ENCODE measurements at regions not wholly inside any gene's neighbourhood (a gene's known extent, or its start where the extent isn't known, plus 50 kb on each side); places are given as distances from the start of the nearest gene placed in this dataset.
"Not testable (repeated sequence)": the region's sequence is repeated elsewhere in the genome, so short reads cannot be mapped to it uniquely, and the experiment has no call there.

DNA sequence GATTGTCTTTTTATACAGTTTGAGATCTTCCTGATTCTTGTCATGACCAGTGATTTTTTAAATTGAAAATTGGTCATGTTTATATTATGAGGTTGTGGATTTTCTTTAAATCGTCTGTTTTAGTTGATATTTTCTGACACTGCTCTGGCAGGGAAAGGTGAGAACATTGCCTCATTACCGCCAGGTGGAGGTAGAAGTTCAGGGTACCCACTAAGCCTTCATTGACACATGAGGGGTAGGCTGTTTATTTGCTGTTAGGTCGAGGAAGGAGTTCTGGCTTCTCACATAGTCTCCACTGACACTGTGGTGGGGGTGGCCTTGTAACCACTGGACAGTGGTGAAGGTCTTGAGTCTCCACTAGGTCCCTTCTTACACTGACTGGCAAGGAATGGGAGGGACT lies 117.6 kb upstream of the GPR101 start:
- H3K27ac Mint-ChIP-seq: no peak overlapping the region
- DNase-seq: no peak
- H3K4me3 Mint-ChIP-seq: no peak overlapping the region
- H3K4me1 ChIP-seq (ENCODE audit: control insufficient read depth in 2 of 2, insufficient read depth in 2 of 2, low read length in 2 of 2): no peaks in the 10 kb centered on the region
- ATAC-seq: no peak
- H3K36me3 Mint-ChIP-seq: no peaks in the 10 kb centered on the region
- CTCF ChIA-PET: no interaction called here
- POLR2A ChIA-PET: no interaction called here
- no peaks in the 10 kb centered on the region for H3K27me3 ChIP-seq (ENCODE audit: control insufficient read depth in 2 of 2, insufficient read depth in 2 of 2, low read length in 2 of 2)
- H3K27me3 Mint-ChIP-seq: peaks cover 10 to 22% (median 19%) of the 10 kb centered on the region in 5 donors
- H3K36me3 ChIP-seq (ENCODE audit: control insufficient read depth in 2 of 3, insufficient read depth in 3 of 3, low read length in 3 of 3): no peaks in the 10 kb centered on the region
- peaks cover 0 to 2% (median 0%) of the 10 kb centered on the region in 11 donors for H3K9me3 Mint-ChIP-seq
- H3K4me3 ChIP-seq (ENCODE audit: low read length): no peak overlapping the region
- intact Hi-C loops (cut with micrococcal nuclease): no loop called here
- H3K9me3 ChIP-seq (ENCODE audit: control insufficient read depth in 2 of 3, low read length in 3 of 3): no peaks in the 10 kb centered on the region
- no peak overlapping the region for H3K27ac ChIP-seq (ENCODE audit: low read depth, low read length)
- H3K4me1 Mint-ChIP-seq: no peaks in the 10 kb centered on the region

DNA sequence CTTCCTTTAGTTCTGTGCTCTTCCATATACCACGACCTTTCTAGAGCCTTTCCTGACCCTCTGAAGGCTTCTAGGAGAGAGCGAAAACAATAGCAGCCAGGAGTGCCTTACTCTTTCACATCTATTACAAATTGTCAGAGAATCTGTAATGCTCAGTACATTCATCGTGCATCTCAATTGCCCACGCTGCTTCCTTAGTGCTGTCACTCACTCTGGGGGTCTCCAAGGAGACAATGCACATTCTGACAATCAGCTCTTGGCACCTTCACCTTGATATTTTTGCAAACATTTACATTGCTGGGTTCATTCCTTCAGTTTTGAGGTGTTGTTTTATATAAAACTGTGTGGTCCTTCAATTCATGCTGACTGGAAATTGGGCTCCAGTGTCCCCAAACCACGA lies 110.1 kb upstream of the GPR101 start:
- Mint-ChIP-seq H3K27me3 (peaks cover 0 to 9% (median 2%) of the 10 kb centered on the region in 5 donors), H3K4me3 (no peak overlapping the region), H3K27ac (no peak overlapping the region), H3K4me1 (peaks cover 0 to 2% (median 0%) of the 10 kb centered on the region in 7 donors), H3K36me3 (no peaks in the 10 kb centered on the region), H3K9me3 (peaks cover 0 to 4% (median 0%) of the 10 kb centered on the region in 11 donors)
- H3K27me3 ChIP-seq (ENCODE audit: control insufficient read depth in 2 of 2, insufficient read depth in 2 of 2, low read length in 2 of 2): no peaks in the 10 kb centered on the region
- no peaks in the 10 kb centered on the region for H3K4me1 ChIP-seq (ENCODE audit: control insufficient read depth in 2 of 2, insufficient read depth in 2 of 2, low read length in 2 of 2)
- ATAC-seq (no peak), DNase-seq (no peak)
- no peaks in the 10 kb centered on the region for H3K9me3 ChIP-seq (ENCODE audit: control insufficient read depth in 2 of 3, low read length in 3 of 3)
- H3K4me3 ChIP-seq (ENCODE audit: low read length): no peak overlapping the region
- CTCF ChIA-PET: no interaction called here
- no peak overlapping the region for H3K27ac ChIP-seq (ENCODE audit: low read depth, low read length)
- no peaks in the 10 kb centered on the region for H3K36me3 ChIP-seq (ENCODE audit: control insufficient read depth in 2 of 3, insufficient read depth in 3 of 3, low read length in 3 of 3)
- intact Hi-C loops (cut with micrococcal nuclease): no loop called here
- POLR2A ChIA-PET: no interaction called here

DNA sequence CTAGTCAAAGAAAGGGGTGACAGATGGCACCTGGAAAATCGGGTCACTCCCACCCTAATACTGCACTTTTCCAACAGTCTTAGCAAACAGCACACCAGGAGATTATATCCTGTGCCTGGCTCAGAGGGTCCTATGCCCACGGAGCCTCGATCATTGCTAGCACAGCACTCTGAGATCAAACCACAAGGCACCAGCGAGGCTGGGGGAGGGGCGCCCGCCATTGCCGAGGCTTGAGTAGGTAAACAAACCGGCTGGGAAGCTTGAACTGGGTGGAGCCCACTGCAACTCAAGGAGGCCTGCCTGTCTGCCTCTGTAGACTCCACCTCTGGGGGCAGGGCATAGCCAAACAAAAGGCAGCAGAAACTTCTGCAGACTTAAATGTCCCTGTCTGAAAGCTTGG lies 88.9 kb upstream of the GPR101 start:
- H3K4me3 ChIP-seq (ENCODE audit: low read length); ATAC-seq; H3K27me3 Mint-ChIP-seq; CTCF ChIA-PET; H3K36me3 Mint-ChIP-seq; DNase-seq; H3K27ac ChIP-seq (ENCODE audit: low read depth, low read length); H3K9me3 ChIP-seq (ENCODE audit: control insufficient read depth in 2 of 3, low read length in 3 of 3); H3K36me3 ChIP-seq (ENCODE audit: control insufficient read depth in 2 of 3, insufficient read depth in 3 of 3, low read length in 3 of 3); H3K27ac Mint-ChIP-seq; H3K4me1 Mint-ChIP-seq; H3K27me3 ChIP-seq (ENCODE audit: control insufficient read depth in 2 of 2, insufficient read depth in 2 of 2, low read length in 2 of 2); H3K4me1 ChIP-seq (ENCODE audit: control insufficient read depth in 2 of 2, insufficient read depth in 2 of 2, low read length in 2 of 2); intact Hi-C loops (cut with micrococcal nuclease); H3K4me3 Mint-ChIP-seq: not testable (repeated sequence)
- POLR2A ChIA-PET: interaction anchor here (0.6 kb wide), 1 partner anchor 9 kb away, joined by 4 read pairs; no protein-coding TSS in a partner anchor
- H3K9me3 Mint-ChIP-seq: peaks cover 0 to 20% (median 5%) of the 10 kb centered on the region in 11 donors

DNA sequence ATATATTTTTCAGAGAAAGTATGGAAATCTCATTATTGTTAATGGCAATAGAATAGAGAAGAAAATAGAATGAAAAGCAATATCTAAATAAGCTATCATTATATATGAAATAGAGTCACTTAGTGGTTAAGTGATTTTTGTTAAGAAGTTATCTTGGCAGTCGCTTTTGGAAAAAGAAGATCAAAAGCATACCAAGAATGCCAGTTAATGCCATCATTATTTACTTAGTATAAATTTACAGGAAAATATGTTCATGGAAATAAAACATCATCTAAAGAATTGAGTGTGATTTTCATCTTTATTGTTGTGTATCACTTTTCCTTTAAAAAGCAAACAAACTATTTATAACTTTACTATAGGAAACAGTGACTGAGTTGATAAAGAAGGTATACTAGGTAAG lies 85.3 kb upstream of the GPR101 start:
- H3K4me3 Mint-ChIP-seq: no peak overlapping the region
- H3K4me1 Mint-ChIP-seq: no peaks in the 10 kb centered on the region
- H3K9me3 ChIP-seq (ENCODE audit: control insufficient read depth in 2 of 3, low read length in 3 of 3): no peaks in the 10 kb centered on the region
- POLR2A ChIA-PET: no interaction called here
- no peaks in the 10 kb centered on the region for H3K4me1 ChIP-seq (ENCODE audit: control insufficient read depth in 2 of 2, insufficient read depth in 2 of 2, low read length in 2 of 2)
- peaks cover 3 to 21% (median 8%) of the 10 kb centered on the region in 5 donors for H3K27me3 Mint-ChIP-seq
- no peak overlapping the region for H3K4me3 ChIP-seq (ENCODE audit: low read length)
- H3K9me3 Mint-ChIP-seq: peaks cover 0 to 9% (median 2%) of the 10 kb centered on the region in 11 donors
- H3K27ac Mint-ChIP-seq: no peak overlapping the region
- H3K27me3 ChIP-seq (ENCODE audit: control insufficient read depth in 2 of 2, insufficient read depth in 2 of 2, low read length in 2 of 2): no peaks in the 10 kb centered on the region
- ATAC-seq (no peak), DNase-seq (no peak)
- no peaks in the 10 kb centered on the region for H3K36me3 Mint-ChIP-seq
- H3K36me3 ChIP-seq (ENCODE audit: control insufficient read depth in 2 of 3, insufficient read depth in 3 of 3, low read length in 3 of 3): no peaks in the 10 kb centered on the region
- intact Hi-C loops (cut with micrococcal nuclease): no loop called here
- no peak overlapping the region for H3K27ac ChIP-seq (ENCODE audit: low read depth, low read length)
- CTCF ChIA-PET: no interaction called here

DNA sequence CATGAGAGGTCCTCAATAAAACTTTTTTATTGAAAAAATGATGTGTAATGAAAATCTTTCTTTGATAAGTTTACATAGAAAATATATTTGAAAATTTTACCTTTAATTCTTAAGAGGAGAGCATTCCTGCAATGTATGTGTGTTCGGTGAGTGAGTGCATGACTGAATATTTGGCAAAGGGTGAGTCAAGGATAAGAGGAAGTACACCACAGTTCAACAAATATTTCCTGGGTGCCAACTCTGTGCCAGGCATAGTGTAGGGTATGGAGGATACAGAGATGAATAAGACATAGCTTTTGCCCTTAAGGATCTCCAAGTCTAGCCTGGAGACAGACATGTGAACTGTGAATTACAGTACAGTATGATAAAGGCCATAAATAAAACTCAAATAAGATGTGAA lies 84.7 kb upstream of the GPR101 start:
- H3K27ac ChIP-seq (ENCODE audit: low read depth, low read length): no peak overlapping the region
- H3K4me3 ChIP-seq (ENCODE audit: low read length): no peak overlapping the region
- H3K27me3 Mint-ChIP-seq: peaks cover 3 to 21% (median 8%) of the 10 kb centered on the region in 5 donors
- intact Hi-C loops (cut with micrococcal nuclease): no loop called here
- no peaks in the 10 kb centered on the region for H3K36me3 ChIP-seq (ENCODE audit: control insufficient read depth in 2 of 3, insufficient read depth in 3 of 3, low read length in 3 of 3)
- no peak overlapping the region for H3K4me3 Mint-ChIP-seq
- ATAC-seq (no peak), DNase-seq (no peak)
- H3K9me3 Mint-ChIP-seq: peaks cover 0 to 9% (median under 1%) of the 10 kb centered on the region in 11 donors
- CTCF ChIA-PET: no interaction called here
- H3K4me1 Mint-ChIP-seq: no peaks in the 10 kb centered on the region
- H3K36me3 Mint-ChIP-seq: no peaks in the 10 kb centered on the region
- no peaks in the 10 kb centered on the region for H3K9me3 ChIP-seq (ENCODE audit: control insufficient read depth in 2 of 3, low read length in 3 of 3)
- POLR2A ChIA-PET: no interaction called here
- no peak overlapping the region for H3K27ac Mint-ChIP-seq
- no peaks in the 10 kb centered on the region for H3K27me3 ChIP-seq (ENCODE audit: control insufficient read depth in 2 of 2, insufficient read depth in 2 of 2, low read length in 2 of 2)
- no peaks in the 10 kb centered on the region for H3K4me1 ChIP-seq (ENCODE audit: control insufficient read depth in 2 of 2, insufficient read depth in 2 of 2, low read length in 2 of 2)

DNA sequence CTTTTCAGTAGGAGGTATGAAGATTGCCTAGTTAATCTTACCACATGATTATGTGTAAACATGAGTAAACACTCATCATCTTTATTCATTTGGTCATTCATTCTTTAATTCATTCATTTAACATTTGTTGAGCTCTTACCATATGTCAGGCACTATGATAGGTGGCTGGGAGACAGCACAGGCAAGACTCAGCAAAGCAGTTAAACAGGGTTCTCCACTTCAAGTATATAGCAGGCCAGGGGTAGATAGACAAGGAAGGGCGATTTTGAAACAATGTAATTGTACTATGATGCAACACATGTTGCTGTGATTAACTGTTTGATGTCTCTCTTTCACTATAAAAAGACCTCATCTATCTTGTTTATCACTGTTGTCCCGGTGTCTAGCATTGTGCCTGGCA lies 84.3 kb upstream of the GPR101 start:
- intact Hi-C loops (cut with micrococcal nuclease): no loop called here
- Histone ChIP-seq H3K9me3 (ENCODE audit: control insufficient read depth in 2 of 3, low read length in 3 of 3) (no peaks in the 10 kb centered on the region), H3K4me3 (ENCODE audit: low read length) (no peak overlapping the region), H3K27me3 (ENCODE audit: control insufficient read depth in 2 of 2, insufficient read depth in 2 of 2, low read length in 2 of 2) (no peaks in the 10 kb centered on the region), H3K4me1 (ENCODE audit: control insufficient read depth in 2 of 2, insufficient read depth in 2 of 2, low read length in 2 of 2) (no peaks in the 10 kb centered on the region), H3K27ac (ENCODE audit: low read depth, low read length) (no peak overlapping the region), H3K36me3 (ENCODE audit: control insufficient read depth in 2 of 3, insufficient read depth in 3 of 3, low read length in 3 of 3) (no peaks in the 10 kb centered on the region)
- Mint-ChIP-seq H3K4me3 (no peak overlapping the region), H3K27ac (no peak overlapping the region), H3K27me3 (peaks cover 3 to 21% (median 8%) of the 10 kb centered on the region in 5 donors), H3K36me3 (no peaks in the 10 kb centered on the region), H3K4me1 (no peaks in the 10 kb centered on the region), H3K9me3 (peaks cover 0 to 9% (median 0%) of the 10 kb centered on the region in 11 donors)
- ATAC-seq (no peak), DNase-seq (no peak)
- CTCF ChIA-PET: no interaction called here
- POLR2A ChIA-PET: no interaction called here

DNA sequence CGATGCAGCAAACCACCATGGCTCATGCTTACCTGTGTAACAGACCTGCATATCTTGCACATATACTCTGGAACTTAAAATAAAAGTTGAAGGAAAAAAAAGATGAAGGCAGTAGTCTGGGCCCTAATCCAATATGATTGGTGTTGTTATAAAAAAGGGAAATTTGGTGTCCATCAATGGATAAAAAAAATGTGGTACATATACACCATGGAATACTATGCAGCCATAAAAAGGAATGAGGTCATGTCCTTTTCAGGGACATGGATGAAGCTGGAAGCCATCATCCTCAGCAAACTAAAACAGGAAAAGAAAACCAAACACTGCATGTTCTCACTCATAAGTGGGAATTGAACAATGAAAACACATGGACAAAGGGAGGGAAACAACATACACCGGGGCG lies 74.1 kb upstream of the GPR101 start:
- ATAC-seq; H3K27ac ChIP-seq (ENCODE audit: low read depth, low read length); H3K4me3 ChIP-seq (ENCODE audit: low read length); CTCF ChIA-PET; H3K4me1 Mint-ChIP-seq; H3K36me3 ChIP-seq (ENCODE audit: control insufficient read depth in 2 of 3, insufficient read depth in 3 of 3, low read length in 3 of 3); POLR2A ChIA-PET; DNase-seq; H3K4me1 ChIP-seq (ENCODE audit: control insufficient read depth in 2 of 2, insufficient read depth in 2 of 2, low read length in 2 of 2); H3K27ac Mint-ChIP-seq; H3K9me3 ChIP-seq (ENCODE audit: control insufficient read depth in 2 of 3, low read length in 3 of 3); H3K4me3 Mint-ChIP-seq; intact Hi-C loops (cut with micrococcal nuclease); H3K27me3 ChIP-seq (ENCODE audit: control insufficient read depth in 2 of 2, insufficient read depth in 2 of 2, low read length in 2 of 2); H3K36me3 Mint-ChIP-seq; H3K9me3 Mint-ChIP-seq: not testable (repeated sequence)
- peaks cover 0 to 14% (median 0%) of the 10 kb centered on the region in 5 donors for H3K27me3 Mint-ChIP-seq
